GM23248 (cell line): ENCODE measurements at regions not wholly inside any gene's neighbourhood (a gene's known extent, or its start where the extent isn't known, plus 50 kb on each side); places are given as distances from the start of the nearest gene placed in this dataset.

ENCODE experiments used
- DNase-seq: peaks from one replicate; pipeline ENCODE4 v3.0.0-alpha.2; 2015
- H2AFZ ChIP-seq: fragments of 200-600 bp; sonication (generic); 2 replicates; pipeline ENCODE4 v1.6.1; 2016; ENCODE audit warnings: antibody characterized with exemption
- H3F3A ChIP-seq: fragments of 200-600 bp; sonication (generic); 2 replicates; pipeline ENCODE4 v1.6.1; 2016; ENCODE audit warnings: mild to moderate bottlenecking, antibody characterized with exemption, mixed run types; ENCODE audit not compliant: insufficient read depth
- H3K27ac ChIP-seq: fragments of 200-600 bp; sonication (generic); 2 replicates; pipeline ENCODE4 v1.5.1; 2016; ENCODE audit warnings: mild to moderate bottlenecking
- H3K27me3 ChIP-seq: fragments of 200-600 bp; sonication (generic); replicated peaks from 2 replicates; pipeline ENCODE4 v1.6.1; 2016; ENCODE audit warnings: mild to moderate bottlenecking; ENCODE audit not compliant: insufficient read depth
- H3K36me3 ChIP-seq: fragments of 200-600 bp; sonication (generic); 2 replicates; pipeline ENCODE4 v1.6.1; 2016; ENCODE audit warnings: low read depth, mild to moderate bottlenecking
- H3K4me1 ChIP-seq: fragments of 200-600 bp; sonication (generic); 2 replicates; pipeline ENCODE4 v1.6.1; 2016; ENCODE audit warnings: mild to moderate bottlenecking; ENCODE audit not compliant: insufficient read depth
- H3K4me2 ChIP-seq: fragments of 200-600 bp; sonication (generic); one replicate; pipeline ENCODE4 v1.6.1; 2016; ENCODE audit warnings: mild to moderate bottlenecking; ENCODE audit not compliant: unreplicated experiment
- H3K4me3 ChIP-seq: fragments of 200-600 bp; sonication (generic); 2 replicates; pipeline ENCODE4 v1.5.1; 2016; ENCODE audit warnings: mild to moderate bottlenecking
- H3K79me2 ChIP-seq: fragments of 200-600 bp; sonication (generic); 2 replicates; pipeline ENCODE4 v1.6.1; 2016; ENCODE audit warnings: mild to moderate bottlenecking; ENCODE audit not compliant: insufficient read depth
- H3K9ac ChIP-seq: fragments of 200-600 bp; sonication (generic); 2 replicates; pipeline ENCODE4 v1.6.1; 2016; ENCODE audit warnings: mild to moderate bottlenecking
- H3K9me2 ChIP-seq: fragments of 200-600 bp; sonication (generic); 2 replicates; pipeline ENCODE4 v1.6.1; 2016; ENCODE audit warnings: mixed run types, mild to moderate bottlenecking, moderate library complexity; ENCODE audit not compliant: insufficient read depth
- H3K9me3 ChIP-seq: fragments of 200-600 bp; sonication (generic); one replicate; pipeline ENCODE4 v1.6.1; 2017; ENCODE audit warnings: low read depth
- H4K20me1 ChIP-seq: fragments of 200-600 bp; sonication (generic); 2 replicates; pipeline ENCODE4 v1.6.0; 2016; ENCODE audit not compliant: insufficient read depth
- EZH2 ChIP-seq: fragments of 200-600 bp; sonication (generic); IDR thresholded peaks from 2 replicates; pipeline ENCODE4 v1.6.1; 2018; ENCODE audit warnings: antibody characterized with exemption, mild to moderate bottlenecking; ENCODE audit not compliant: insufficient read depth, poor library complexity, severe bottlenecking
- EZH2phosphoT487 ChIP-seq: fragments of 200-600 bp; sonication (generic); IDR thresholded peaks from 2 replicates; pipeline ENCODE4 v1.6.1; 2018; ENCODE audit warnings: antibody characterized with exemption, moderate library complexity, mild to moderate bottlenecking, low read depth; ENCODE audit not compliant: insufficient read depth
- WGBS, 2 experiments: methylation state at CpG; one replicate each; pipeline ENCODE4 v1.1.6; 2015 to 2017; ENCODE audit warnings: low lambda C conversion rate in 2 of 2, low coverage in 1 of 2; ENCODE audit errors: missing lambda C conversion rate in 2 of 2; 5-methylcytosine and 5-hydroxymethylcytosine counted together
- in situ Hi-C: fragments of 300-500 bp; cut with MboI; formaldehyde crosslinking; loops from 2 replicates; pipeline ENCODE4 v1.15.0; 2020

- no peak overlapping the region for H3K4me2 ChIP-seq
- in situ Hi-C loops = no loop called here
- H3K9me2 ChIP-seq = no peaks in the 10 kb centered on the region
- H3K36me3 ChIP-seq = no peaks in the 10 kb centered on the region
- H3K9ac ChIP-seq = no peak overlapping the region
- DNase-seq = no peak
- WGBS, 2 experiments = 91 to 96% methylated on average over 6 of the region's 6 CpGs
- H3K4me1 ChIP-seq = peaks cover 3% of the 10 kb centered on the region; the same call in 1 of the 2 replicates
- H4K20me1 ChIP-seq = no peaks in the 10 kb centered on the region
- no peak overlapping the region for H3K4me3 ChIP-seq
- H3K79me2 ChIP-seq = no peaks in the 10 kb centered on the region
- H3K27ac ChIP-seq = no peak overlapping the region
- TF ChIP-seq EZH2 = no peak
- no peak for TF ChIP-seq EZH2phosphoT487
- no peaks in the 10 kb centered on the region for H3F3A ChIP-seq
- no peaks in the 10 kb centered on the region for H3K27me3 ChIP-seq
- H3K9me3 ChIP-seq = no peaks in the 10 kb centered on the region
- H2AFZ ChIP-seq = no peak overlapping the region
These were observed 129.5 kb downstream of the FAM124B start for GRCh38 chr2:224272237-224272910.

GRCh38 chr2:224271617-224272236 lies 130.2 kb downstream of the FAM124B start:
- Histone ChIP-seq H3K79me2 (no peaks in the 10 kb centered on the region), H3K9me3 (no peaks in the 10 kb centered on the region), H3K4me1 (peaks cover 3% of the 10 kb centered on the region; the same call in 1 of the 2 replicates), H3K9me2 (no peaks in the 10 kb centered on the region), H4K20me1 (no peaks in the 10 kb centered on the region), H3K36me3 (no peaks in the 10 kb centered on the region), H3F3A (0 out of 2 replicates have a peak, but pooled peaks cover 5% of the 10 kb centered on the region), H3K27ac (no peak overlapping the region), H3K9ac (no peak overlapping the region), H2AFZ (no peak overlapping the region), H3K4me3 (no peak overlapping the region), H3K27me3 (no peaks in the 10 kb centered on the region), H3K4me2 (no peak overlapping the region)
- DNase-seq = no peak
- 71 to 100% methylated on average over 1 of the region's 1 CpG for WGBS, 2 experiments
- no peak for TF ChIP-seq EZH2phosphoT487
- TF ChIP-seq EZH2 = no peak
- in situ Hi-C loops = no loop called here

- DNase-seq = peak; percentile 86
- H3K9ac ChIP-seq = no peak overlapping the region
- no peak overlapping the region for H3K4me3 ChIP-seq
- no peaks in the 10 kb centered on the region for H4K20me1 ChIP-seq
- no peaks in the 10 kb centered on the region for H3K9me3 ChIP-seq
- TF ChIP-seq EZH2 = no peak
- TF ChIP-seq EZH2phosphoT487 = no peak
- H3K4me2 ChIP-seq = no peak overlapping the region
- no peaks in the 10 kb centered on the region for H3K36me3 ChIP-seq
- WGBS, 2 experiments = 62 to 70% methylated on average over 4 of the region's 4 CpGs
- 0 out of 2 replicates have a peak overlapping the region, but pooled peaks have one; percentile 5 for H2AFZ ChIP-seq
- peaks cover 15% of the 10 kb centered on the region; the same call in 1 of the 2 replicates for H3F3A ChIP-seq
- H3K4me1 ChIP-seq = peaks cover 16% of the 10 kb centered on the region
- H3K27ac ChIP-seq = no peak overlapping the region
- in situ Hi-C loops = no loop called here
- H3K27me3 ChIP-seq = no peaks in the 10 kb centered on the region
- no peaks in the 10 kb centered on the region for H3K9me2 ChIP-seq
- no peaks in the 10 kb centered on the region for H3K79me2 ChIP-seq
These were observed 133.5 kb downstream of the FAM124B start for GRCh38 chr2:224268441-224268840.

GRCh38 chr2:224264259-224264658 lies 137.6 kb downstream of the FAM124B start:
- H2AFZ ChIP-seq = no peak overlapping the region
- in situ Hi-C loops = no loop called here
- WGBS, 2 experiments = 11 to 20% methylated on average over 4 of the region's 4 CpGs
- no peak for TF ChIP-seq EZH2phosphoT487
- TF ChIP-seq EZH2 = no peak
- peaks cover 40% of the 10 kb centered on the region for H3K4me1 ChIP-seq
- no peak overlapping the region for H3K4me2 ChIP-seq
- peaks cover 38% of the 10 kb centered on the region for H3F3A ChIP-seq
- no peaks in the 10 kb centered on the region for H3K79me2 ChIP-seq
- H3K4me3 ChIP-seq = no peak overlapping the region
- no peaks in the 10 kb centered on the region for H4K20me1 ChIP-seq
- no peaks in the 10 kb centered on the region for H3K36me3 ChIP-seq
- no peak for DNase-seq
- peak overlapping the region; percentile 52; the same call in 1 of the 2 replicates for H3K27ac ChIP-seq
- H3K9me2 ChIP-seq = no peaks in the 10 kb centered on the region
- no peaks in the 10 kb centered on the region for H3K9me3 ChIP-seq
- H3K27me3 ChIP-seq = no peaks in the 10 kb centered on the region
- no peak overlapping the region for H3K9ac ChIP-seq
